ENCODE measurements at regions not wholly inside any gene's neighbourhood (a gene's known extent, or its start where the extent isn't known, plus 50 kb on each side); places are given as distances from the start of the nearest gene placed in this dataset.

GRCh38 chr1:25081496-25081895, 150.8 kb downstream of the SYF2 start:
- DNase-seq (ENCODE audit: low read depth), result no peak

- DNase-seq (ENCODE audit: low read depth), result no peak
Measured at GRCh38 chr1:25080294-25081209, 150.5 kb upstream of the RUNX3 start.

- no peak for DNase-seq (ENCODE audit: low read depth)
Measured at GRCh38 chr1:25079048-25079447, 149.0 kb upstream of the RUNX3 start.

- DNase-seq (ENCODE audit: low read depth), result no peak
Measured at GRCh38 chr1:25074351-25075227, 144.5 kb upstream of the RUNX3 start.

DNA sequence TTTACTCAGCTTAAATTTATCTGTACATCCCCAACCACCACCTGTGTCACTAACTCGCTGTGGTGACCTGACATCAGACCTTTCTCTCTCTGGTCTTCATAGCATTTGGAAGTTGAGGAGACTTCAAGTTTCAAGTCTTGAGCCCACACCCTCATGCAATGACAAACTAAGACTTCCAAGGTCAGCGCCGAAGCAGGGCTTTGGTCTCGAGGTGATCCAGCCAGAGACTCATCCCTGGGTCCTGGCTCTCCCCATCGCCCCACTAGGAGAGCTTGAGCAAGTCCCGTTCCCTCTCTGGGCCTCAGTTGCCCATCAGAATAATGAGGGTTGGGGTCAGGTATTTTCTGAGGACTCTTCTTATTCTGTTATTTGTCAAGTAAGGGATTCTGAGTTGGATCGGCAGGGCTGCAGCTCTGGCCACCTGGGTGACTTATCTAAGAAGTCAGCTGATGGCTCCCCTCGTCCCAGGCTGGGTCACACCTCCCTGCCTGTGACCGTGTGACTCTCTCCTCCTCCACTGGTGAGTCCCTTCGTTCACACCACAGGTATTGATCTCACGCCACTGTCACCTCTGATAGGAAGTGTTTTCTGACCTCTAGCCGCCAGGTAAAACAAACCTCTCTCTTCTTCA, 143.7 kb upstream of the RUNX3 start:
- DNase-seq (ENCODE audit: low read depth), result no peak

GRCh38 chr1:25072461-25072860, 142.4 kb upstream of the RUNX3 start:
- no peak for DNase-seq (ENCODE audit: low read depth)

- no peak for DNase-seq (ENCODE audit: low read depth)
Measured at GRCh38 chr1:25068829-25069228, 138.8 kb upstream of the RUNX3 start.

DNA sequence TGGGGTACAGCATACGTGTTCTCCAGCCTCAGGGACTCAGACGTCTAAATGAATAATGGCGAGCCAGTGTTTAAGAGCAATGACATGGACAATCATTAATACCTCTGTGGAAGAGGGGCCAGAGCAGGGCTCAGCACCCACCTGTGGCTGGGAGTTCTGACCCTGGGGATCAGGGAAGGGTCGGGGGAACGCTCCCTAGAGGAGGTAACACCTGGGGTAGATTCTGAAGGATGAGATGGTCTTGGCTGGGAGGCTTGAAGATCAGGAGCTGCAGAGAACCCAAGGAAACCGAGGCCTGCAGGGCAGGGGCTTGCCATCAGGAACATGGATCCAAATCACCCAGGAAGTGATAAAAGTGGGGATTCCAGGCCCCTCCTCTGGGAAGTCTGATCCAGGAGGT, 138.2 kb upstream of the RUNX3 start:
- no peak for DNase-seq (ENCODE audit: low read depth)

- no peak for DNase-seq (ENCODE audit: low read depth)
Measured at GRCh38 chr1:25067518-25068251, 137.6 kb upstream of the RUNX3 start.

DNA sequence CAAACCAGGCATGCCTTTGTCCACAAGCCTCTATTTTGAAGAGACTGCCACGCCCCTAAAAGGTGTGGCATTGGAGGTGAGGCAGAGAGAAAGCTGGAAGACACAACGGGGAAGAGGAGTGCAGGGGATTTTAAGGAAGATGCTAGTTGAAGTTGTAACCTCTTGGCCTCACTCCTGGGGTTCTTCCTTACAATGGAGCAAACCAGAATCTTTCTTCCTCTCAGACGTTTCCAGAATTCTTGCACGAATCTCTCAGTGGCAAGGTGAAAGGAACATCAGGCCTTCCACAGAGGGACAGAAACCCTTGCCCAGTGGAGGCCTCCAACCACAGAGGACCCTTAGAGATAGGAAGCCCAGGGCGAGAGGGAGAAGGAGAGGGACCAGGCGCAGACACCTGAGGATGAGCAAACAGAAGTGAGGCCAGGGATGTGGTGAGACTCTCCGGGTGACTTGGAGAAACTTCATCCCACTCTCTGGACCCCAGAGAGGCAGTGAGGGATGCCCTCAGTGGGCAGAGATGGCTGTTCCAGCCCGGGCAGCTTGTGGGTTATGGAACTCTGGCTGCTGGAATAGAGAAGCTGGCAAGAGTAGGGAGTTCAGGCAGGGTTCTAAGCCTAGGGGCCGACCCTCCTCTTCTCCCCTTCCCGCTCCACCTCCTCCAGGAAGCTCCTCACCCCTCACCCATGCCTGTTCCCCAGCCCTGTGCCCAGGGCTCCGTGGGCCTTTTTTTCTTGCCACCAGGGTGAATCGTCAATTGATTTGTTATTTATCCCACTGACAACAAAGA, 136.8 kb upstream of the RUNX3 start:
- no peak for DNase-seq (ENCODE audit: low read depth)

GRCh38 chr1:25066256-25066655, 136.2 kb upstream of the RUNX3 start:
- no peak for DNase-seq (ENCODE audit: low read depth)

DNA sequence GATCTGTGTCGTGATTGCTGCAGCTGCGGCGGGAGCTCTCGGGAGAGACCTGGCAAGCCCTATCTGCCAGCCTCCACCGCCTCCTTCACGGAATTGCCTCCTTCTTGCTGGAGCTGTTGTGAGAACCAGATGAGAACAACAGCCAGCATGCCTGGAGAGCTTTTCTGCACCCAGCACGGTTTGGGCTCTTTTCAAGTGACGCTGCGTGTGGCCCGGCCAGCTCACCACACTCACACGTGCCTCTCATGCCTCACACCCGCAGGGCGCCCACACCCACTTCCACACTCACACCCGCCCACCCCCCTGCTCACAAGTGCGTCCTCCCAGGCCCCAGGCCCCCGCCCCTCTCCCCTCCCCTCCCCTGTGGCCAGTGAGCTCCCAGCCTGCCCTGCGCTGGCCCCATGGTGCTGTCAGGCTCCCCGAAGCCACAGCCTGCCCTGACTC, 135.7 kb upstream of the RUNX3 start:
- DNase-seq (ENCODE audit: low read depth), result peak; percentile 56

DNA sequence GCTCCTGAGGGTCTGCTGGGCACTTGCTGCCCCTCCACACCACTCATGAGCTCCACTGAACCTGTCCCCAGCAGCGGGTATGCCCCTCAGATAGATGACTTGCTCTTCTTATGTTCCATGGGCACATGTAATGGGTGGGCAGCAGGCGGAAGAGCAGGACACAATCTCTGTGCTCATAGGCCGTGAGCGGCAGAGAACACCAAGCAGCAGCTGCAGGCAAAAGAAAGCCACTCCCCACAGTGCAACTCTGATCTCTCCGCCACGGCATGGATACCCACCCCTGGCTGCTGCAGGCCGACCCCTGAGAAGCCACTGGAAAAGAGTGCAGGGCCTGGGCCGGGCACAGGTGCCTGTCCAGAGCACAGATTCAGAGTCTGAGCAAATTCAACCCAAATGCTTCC, 135.2 kb upstream of the RUNX3 start:
- no peak for DNase-seq (ENCODE audit: low read depth)

- DNase-seq (ENCODE audit: low read depth), result peak; percentile 43
Measured at GRCh38 chr1:25064465-25065240, 134.6 kb upstream of the RUNX3 start.

- no peak for DNase-seq (ENCODE audit: low read depth)
Measured at GRCh38 chr1:25063591-25064416, 133.7 kb upstream of the RUNX3 start.

DNA sequence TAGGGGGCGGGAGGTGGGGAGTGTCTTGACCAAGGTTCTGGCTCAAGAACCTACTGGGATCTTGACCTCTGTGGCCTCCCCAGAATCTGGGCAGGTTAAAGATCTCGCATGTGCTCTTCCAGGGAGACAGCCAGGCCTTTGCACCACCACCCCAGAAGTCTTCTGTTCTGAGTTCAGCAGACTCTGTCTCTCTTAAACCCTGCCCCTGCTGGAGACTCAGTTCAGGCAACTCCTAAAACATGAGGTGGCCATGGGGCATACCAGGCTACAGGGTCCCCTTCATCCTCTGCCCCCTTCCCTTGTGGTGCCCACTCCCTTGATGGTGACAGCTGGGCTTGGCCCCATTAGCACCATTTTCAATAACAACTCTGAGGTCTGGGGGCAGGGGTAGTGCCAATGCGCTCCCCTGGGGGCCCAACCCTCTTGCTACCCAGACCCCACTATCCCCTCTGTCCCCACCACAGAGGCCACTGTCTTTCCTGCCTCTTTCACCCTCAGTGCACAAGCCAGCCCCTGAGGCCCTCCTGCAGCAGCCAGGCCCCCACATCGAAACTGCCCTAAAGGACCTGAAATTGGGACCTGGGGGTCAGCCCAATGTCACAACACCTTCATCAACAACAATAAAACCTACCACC, 132.7 kb upstream of the RUNX3 start:
- no peak for DNase-seq (ENCODE audit: low read depth)

DNA sequence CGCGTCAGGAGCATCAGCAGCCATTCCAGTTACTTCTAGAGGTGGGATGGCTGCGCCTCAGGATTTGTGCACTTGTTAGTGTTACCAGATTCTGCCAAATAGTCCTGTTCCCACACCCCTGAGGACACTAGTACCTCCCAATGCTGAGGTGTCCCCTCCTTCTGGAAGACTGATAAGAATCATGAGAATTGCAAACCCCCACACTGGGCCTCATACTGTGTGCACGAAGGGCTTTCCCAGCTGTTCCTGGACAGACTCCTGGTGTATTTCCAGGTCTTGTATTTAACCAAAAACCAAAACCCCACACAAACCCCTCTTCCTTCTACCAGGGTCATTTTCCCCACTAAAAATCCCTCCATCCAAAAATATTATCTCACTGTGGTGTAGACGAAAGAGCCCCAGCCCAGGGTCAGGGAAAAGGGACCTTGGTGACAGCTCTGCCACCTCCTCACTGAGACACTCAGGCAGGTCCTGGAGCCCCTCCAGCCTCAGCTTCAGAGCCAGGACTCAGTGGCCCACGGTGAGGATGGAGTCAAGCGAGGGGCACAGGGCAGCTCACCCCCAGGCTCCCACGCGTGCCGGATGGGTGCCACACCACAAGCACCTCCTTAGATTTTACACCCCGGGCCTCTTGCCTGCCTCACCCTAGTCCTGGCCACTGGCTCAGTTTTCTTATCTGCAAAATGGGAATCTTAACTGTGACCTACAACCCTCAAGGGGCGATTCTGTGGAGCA, 131.4 kb upstream of the RUNX3 start:
- no peak for DNase-seq (ENCODE audit: low read depth)

DNA sequence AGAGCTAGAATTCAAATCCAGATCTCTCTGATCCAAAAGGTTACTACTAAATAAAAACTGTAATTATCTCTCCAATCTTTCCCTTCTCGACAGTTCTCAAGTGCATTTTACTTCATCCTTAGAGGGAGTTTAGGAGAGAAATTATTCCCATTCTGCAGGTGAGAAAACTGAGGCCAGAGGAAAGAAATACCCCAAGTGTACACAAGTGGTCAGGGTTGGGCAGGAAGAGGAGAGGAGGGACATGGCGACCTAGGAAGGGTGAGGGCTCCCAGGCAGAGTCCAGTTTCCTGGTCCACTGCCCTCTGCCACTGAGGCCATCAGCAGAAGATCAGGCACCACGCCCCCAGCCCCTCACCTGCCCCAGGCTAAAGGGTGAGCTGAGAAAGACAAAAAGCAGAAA, 127.1 kb upstream of the RUNX3 start:
- DNase-seq (ENCODE audit: low read depth), result no peak
